Lower leg skin (tissue), 4 donors: ENCODE measurements at regions not wholly inside any gene's neighbourhood (a gene's known extent, or its start where the extent isn't known, plus 50 kb on each side); places are given as distances from the start of the nearest gene placed in this dataset.

Experiments used
- DNase-seq, 2 donors: peaks; one replicate each; pipeline ENCODE4 v3.0.0-alpha.2; 2019; ENCODE audit warnings: low spot score in 2 of 2
- H3K4me3 ChIP-seq: fragments of 200-600 bp; sonication (generic); 2 replicates; pipeline ENCODE4 v1.5.1; 2017; ENCODE audit warnings: mild to moderate bottlenecking, low read depth; ENCODE audit not compliant: poor library complexity, severe bottlenecking
- CTCF ChIP-seq, 3 donors: fragments of 450-650 bp; IDR thresholded peaks; one replicate each; pipeline ENCODE4 v1.5.1; 2016; ENCODE audit warnings: antibody characterized with exemption in 3 of 3, mild to moderate bottlenecking in 3 of 3, moderate library complexity in 2 of 3
- POLR2A ChIP-seq, 2 donors: fragments of 450-650 bp; IDR thresholded peaks; one replicate each; pipeline ENCODE4 v1.6.1; 2016 to 2017; ENCODE audit warnings: antibody characterized with exemption in 2 of 2, mild to moderate bottlenecking in 1 of 2, moderate library complexity in 1 of 2
- WGBS, 2 donors: methylation state at CpG; one replicate each; pipeline ENCODE4 v1.1.5; 2018; 5-methylcytosine and 5-hydroxymethylcytosine counted together
- intact Hi-C: fragments of 100-400 bp; cut with DNase I; formaldehyde crosslinking; loops from one replicate; pipeline ENCODE4 v1.15.0; 2023; ENCODE audit warnings: low total_unique reads

- H3K4me3 ChIP-seq: no peak overlapping the region
- 68 to 81% methylated on average over 4 of the region's 4 CpGs for WGBS, 2 donors
- intact Hi-C loops: no loop called here
- DNase-seq: no peak
- no peak for TF ChIP-seq POLR2A (IDR thresholded peaks at IDR 0.05)
- no peak for TF ChIP-seq CTCF (IDR thresholded peaks at IDR 0.05)
Measured at GRCh38 chr13:85095418-85096272, 703.6 kb downstream of the SLITRK6 start.

- intact Hi-C loops: no loop called here
- DNase-seq: peak in 1 of 2 donors; percentile 74
- no peak overlapping the region for H3K4me3 ChIP-seq
- 51 to 72% methylated on average over 5 of the region's 5 CpGs for WGBS, 2 donors
- no peak for TF ChIP-seq CTCF (IDR thresholded peaks at IDR 0.05)
Measured at GRCh38 chr13:85093808-85094207, 705.4 kb downstream of the SLITRK6 start.

- 46% methylated on average over 5 of the region's 5 CpGs for WGBS, 2 donors
- DNase-seq: no peak
- H3K4me3 ChIP-seq: no peak overlapping the region
- intact Hi-C loops: no loop called here
- TF ChIP-seq POLR2A (IDR thresholded peaks at IDR 0.05) (no peak), CTCF (IDR thresholded peaks at IDR 0.05) (no peak)
Measured at GRCh38 chr13:85091631-85092234, 707.5 kb downstream of the SLITRK6 start.

- WGBS, 2 donors: 93 to 94% methylated on average over 2 of the region's 2 CpGs
- intact Hi-C loops: no loop called here
- TF ChIP-seq CTCF (IDR thresholded peaks at IDR 0.05) (no peak), POLR2A (IDR thresholded peaks at IDR 0.05) (no peak)
Measured at GRCh38 chr13:85089186-85089585, 710.0 kb downstream of the SLITRK6 start.

GRCh38 chr13:85080691-85081090 is 718.5 kb downstream of the SLITRK6 start:
- DNase-seq: no peak
- no peak overlapping the region for H3K4me3 ChIP-seq
- TF ChIP-seq CTCF (IDR thresholded peaks at IDR 0.05) (no peak), POLR2A (IDR thresholded peaks at IDR 0.05) (no peak)
- WGBS, 2 donors: 68 to 73% methylated on average over 1 of the region's 1 CpG
- intact Hi-C loops: no loop called here

More at GRCh38 chr13:85089186-85089585, 710.0 kb downstream of the SLITRK6 start:
- DNase-seq: no peak
- no peak overlapping the region for H3K4me3 ChIP-seq
